ENCODE measurements at regions not wholly inside any gene's neighbourhood (a gene's known extent, or its start where the extent isn't known, plus 50 kb on each side); places are given as distances from the start of the nearest gene placed in this dataset.

DNA sequence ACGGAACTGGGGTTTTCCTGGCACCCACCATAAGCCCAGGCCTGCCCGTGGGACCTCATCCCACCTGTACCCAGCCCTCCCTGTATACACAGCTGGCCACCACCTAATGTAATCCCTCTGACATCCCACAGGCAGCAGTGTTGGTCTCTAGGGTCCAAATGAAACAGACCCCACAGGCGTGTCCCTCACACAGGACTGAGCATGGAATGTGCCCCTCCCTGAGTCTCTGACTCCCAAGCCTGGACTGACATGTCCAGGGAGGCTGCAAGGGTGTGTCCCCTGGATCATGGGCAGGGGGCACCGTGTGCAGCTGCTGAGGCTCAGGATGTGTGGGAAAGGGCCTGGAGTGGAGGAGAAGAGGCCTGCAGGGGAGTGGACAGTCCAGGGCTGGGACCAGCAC lies 50.6 kb upstream of the PPARA start:
- Histone ChIP-seq H3K27ac (peak overlapping the region in 3 of 4 donors; percentile 30 to 98 (median 85)), H3K9me3 (no peaks in the 10 kb centered on the region), H3K4me1 (peaks cover 42 to 75% (median 61%) of the 10 kb centered on the region in 4 donors), H3K4me3 (no peak overlapping the region), H3K27me3 (no peaks in the 10 kb centered on the region), H3K36me3 (peaks cover 9 to 73% (median 63%) of the 10 kb centered on the region in 4 donors)
- no peak for DNase-seq
- no peak for ATAC-seq (ENCODE audit: low FRiP score in 2 of 2)
- TF ChIP-seq, protein P1, sequence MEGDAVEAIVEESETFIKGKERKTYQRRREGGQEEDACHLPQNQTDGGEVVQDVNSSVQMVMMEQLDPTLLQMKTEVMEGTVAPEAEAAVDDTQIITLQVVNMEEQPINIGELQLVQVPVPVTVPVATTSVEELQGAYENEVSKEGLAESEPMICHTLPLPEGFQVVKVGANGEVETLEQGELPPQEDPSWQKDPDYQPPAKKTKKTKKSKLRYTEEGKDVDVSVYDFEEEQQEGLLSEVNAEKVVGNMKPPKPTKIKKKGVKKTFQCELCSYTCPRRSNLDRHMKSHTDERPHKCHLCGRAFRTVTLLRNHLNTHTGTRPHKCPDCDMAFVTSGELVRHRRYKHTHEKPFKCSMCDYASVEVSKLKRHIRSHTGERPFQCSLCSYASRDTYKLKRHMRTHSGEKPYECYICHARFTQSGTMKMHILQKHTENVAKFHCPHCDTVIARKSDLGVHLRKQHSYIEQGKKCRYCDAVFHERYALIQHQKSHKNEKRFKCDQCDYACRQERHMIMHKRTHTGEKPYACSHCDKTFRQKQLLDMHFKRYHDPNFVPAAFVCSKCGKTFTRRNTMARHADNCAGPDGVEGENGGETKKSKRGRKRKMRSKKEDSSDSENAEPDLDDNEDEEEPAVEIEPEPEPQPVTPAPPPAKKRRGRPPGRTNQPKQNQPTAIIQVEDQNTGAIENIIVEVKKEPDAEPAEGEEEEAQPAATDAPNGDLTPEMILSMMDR (IDR thresholded peaks at IDR 0.05) = peak in 1 of 6 experiments; percentile 10
- no peak for TF ChIP-seq EP300 (IDR thresholded peaks at IDR 0.05)
- WGBS, 2 donors = 56 to 73% methylated on average over 3 to 4 of the region's 4 CpGs

GRCh38 chr22:46100401-46101105 lies 49.8 kb upstream of the PPARA start:
- H3K4me1 ChIP-seq = peaks cover 47 to 75% (median 66%) of the 10 kb centered on the region in 4 donors
- H3K27ac ChIP-seq = peak overlapping the region in 2 of 4 donors; percentile 30 to 98
- H3K36me3 ChIP-seq = peaks cover 9 to 78% (median 68%) of the 10 kb centered on the region in 4 donors
- no peak overlapping the region for H3K4me3 ChIP-seq
- WGBS, 2 donors = 79 to 88% methylated on average over 11 to 20 of the region's 21 CpGs
- DNase-seq = peak in 1 of 2 donors; percentile 72
- no peaks in the 10 kb centered on the region for H3K27me3 ChIP-seq
- TF ChIP-seq, protein P1 (IDR thresholded peaks at IDR 0.05) = no peak
- TF ChIP-seq POLR2A (IDR thresholded peaks at IDR 0.05) (no peak), EP300 (IDR thresholded peaks at IDR 0.05) (no peak), POLR2AphosphoS5 (IDR thresholded peaks at IDR 0.05) (no peak)
- no peak for ATAC-seq (ENCODE audit: low FRiP score in 2 of 2)
- H3K9me3 ChIP-seq = no peaks in the 10 kb centered on the region

Small RNA genes in the stretch of these regions (small RNA-seq; reads per million reads assigned to genes)
- 0 reads per million in 4 donors for gene MIR3619

Measured in upper lobe of left lung (tissue), 6 donors.